PC-9 (cell line): ENCODE measurements at regions not wholly inside any gene's neighbourhood (a gene's known extent, or its start where the extent isn't known, plus 50 kb on each side); places are given as distances from the start of the nearest gene placed in this dataset.

Experiments used
- BruUV-seq: library from RNA; stranded (reverse); fragments of 400-500 nt; replicated peaks from 2 replicates; lab custom pipeline; 2021; lab: Mats Ljungman, UMichigan
- CTCF ChIA-PET: fragments of 300-600 bp; sonication (Branson Sonifier 250); formaldehyde crosslinking; loops from one replicate; lab custom pipeline; 2022; ENCODE audit warnings: antibody characterized with exemption; lab: Charles Lee
- POLR2A ChIA-PET: fragments of 300-600 bp; sonication (Branson Sonifier 250); formaldehyde crosslinking; loops from one replicate; lab custom pipeline; 2022; ENCODE audit warnings: antibody characterized with exemption; ENCODE audit not compliant: unreplicated experiment; lab: Charles Lee
- DNase-seq, 2 experiments: peaks; one replicate each; pipeline versions ENCODE4 v3.0.0 to v3.0.0-alpha.2; 2015 to 2022; ENCODE audit warnings: mixed read lengths in 1 of 2
- H2AFZ ChIP-seq: fragments of 200-600 bp; sonication (generic); 2 replicates; pipeline ENCODE4 v1.8.1; 2017; ENCODE audit warnings: antibody characterized with exemption
- H3F3A ChIP-seq: fragments of 200-600 bp; sonication (generic); 2 replicates; pipeline ENCODE4 v1.8.1; 2017; ENCODE audit warnings: antibody characterized with exemption, mild to moderate bottlenecking, low read depth; ENCODE audit not compliant: insufficient read depth
- H3K27ac ChIP-seq: fragments of 200-600 bp; sonication (generic); 2 replicates; pipeline ENCODE4 v1.6.1; 2016; ENCODE audit warnings: mixed run types
- H3K27me3 ChIP-seq: fragments of 200-600 bp; sonication (generic); 2 replicates; pipeline ENCODE4 v1.6.1; 2016; ENCODE audit warnings: low read depth, mixed run types; ENCODE audit not compliant: insufficient read depth
- H3K36me3 ChIP-seq: fragments of 200-600 bp; sonication (generic); 2 replicates; pipeline ENCODE4 v1.6.1; 2016; ENCODE audit warnings: low read depth, mixed run types
- H3K4me1 ChIP-seq: fragments of 200-600 bp; sonication (generic); replicated peaks from 2 replicates; pipeline ENCODE4 v1.6.1; 2016; ENCODE audit warnings: mixed run types; ENCODE audit not compliant: insufficient read depth
- H3K4me2 ChIP-seq: fragments of 200-600 bp; sonication (generic); 2 replicates; pipeline ENCODE4 v1.6.1; 2017; ENCODE audit warnings: mixed run types
- H3K4me3 ChIP-seq: fragments of 200-600 bp; sonication (generic); 2 replicates; pipeline ENCODE4 v1.6.1; 2016; ENCODE audit warnings: mixed run types
- H3K79me2 ChIP-seq: fragments of 200-600 bp; sonication (generic); 2 replicates; pipeline ENCODE4 v1.6.1; 2017; ENCODE audit warnings: low read depth, mixed run types
- H3K9me2 ChIP-seq: fragments of 200-600 bp; sonication (generic); 2 replicates; pipeline ENCODE4 v1.8.1; 2017; ENCODE audit warnings: mild to moderate bottlenecking; ENCODE audit not compliant: insufficient read depth
- H3K9me3 ChIP-seq: fragments of 200-600 bp; sonication (generic); 2 replicates; pipeline ENCODE4 v1.8.1; 2016; ENCODE audit warnings: low read depth; ENCODE audit not compliant: insufficient read depth
- H4K20me1 ChIP-seq: fragments of 200-600 bp; sonication (generic); 2 replicates; pipeline ENCODE4 v1.8.1; 2017; ENCODE audit not compliant: insufficient read depth
- EZH2 ChIP-seq: fragments of 200-600 bp; sonication (generic); IDR thresholded peaks from 2 replicates; pipeline ENCODE4 v1.8.0; 2017; ENCODE audit warnings: antibody characterized with exemption, low read depth
- intact Hi-C: fragments of 100-400 bp; cut with micrococcal nuclease; formaldehyde crosslinking; loops from one replicate; pipeline ENCODE4 v1.10.0; 2022; ENCODE audit not compliant: unreplicated experiment
- TF ChIP-seq, protein P1 (sequence below): fragments of 200-600 bp; sonication (generic); conservative IDR thresholded peaks from 2 replicates; pipeline ENCODE4 v1.6.1; 2017; ENCODE audit warnings: mixed run types, antibody characterized with exemption, mild to moderate bottlenecking, moderate library complexity

DNA sequence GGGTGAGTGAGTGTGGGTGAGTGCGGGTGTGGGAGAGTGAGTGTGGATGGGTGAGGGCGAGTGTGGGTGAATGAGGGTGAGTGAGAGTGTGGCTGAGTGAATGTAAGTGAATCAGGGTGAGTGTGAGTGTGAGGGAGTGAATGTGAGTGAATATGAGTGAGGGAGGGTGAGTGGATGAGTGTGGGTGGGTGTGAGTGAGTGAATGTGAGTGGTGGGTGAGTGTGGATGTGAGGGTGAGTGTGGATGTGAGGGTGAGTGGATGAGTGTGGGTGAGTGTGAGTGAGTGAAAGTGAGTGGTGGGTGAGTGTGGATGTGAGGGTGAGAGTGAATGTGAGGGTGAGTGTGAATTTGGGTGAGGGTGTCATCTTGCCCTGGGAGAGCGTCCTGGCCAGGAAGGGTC, 67.5 kb downstream of the TRIML1 start:
- ChIA-PET CTCF (no interaction called here), POLR2A (no interaction called here)
- Histone ChIP-seq H3K4me2 (no peak overlapping the region), H3K27ac (no peak overlapping the region), H3K36me3 (no peaks in the 10 kb centered on the region), H3K27me3 (no peaks in the 10 kb centered on the region), H3K9me3 (no peaks in the 10 kb centered on the region), H3K79me2 (no peaks in the 10 kb centered on the region), H4K20me1 (no peaks in the 10 kb centered on the region), H2AFZ (no peak overlapping the region), H3K4me1 (no peaks in the 10 kb centered on the region), H3K4me3 (no peak overlapping the region), H3F3A (no peaks in the 10 kb centered on the region), H3K9me2 (no peaks in the 10 kb centered on the region)
- BruUV-seq: no TSS peak
- TF ChIP-seq EZH2: no peak
- TF ChIP-seq, protein P1, sequence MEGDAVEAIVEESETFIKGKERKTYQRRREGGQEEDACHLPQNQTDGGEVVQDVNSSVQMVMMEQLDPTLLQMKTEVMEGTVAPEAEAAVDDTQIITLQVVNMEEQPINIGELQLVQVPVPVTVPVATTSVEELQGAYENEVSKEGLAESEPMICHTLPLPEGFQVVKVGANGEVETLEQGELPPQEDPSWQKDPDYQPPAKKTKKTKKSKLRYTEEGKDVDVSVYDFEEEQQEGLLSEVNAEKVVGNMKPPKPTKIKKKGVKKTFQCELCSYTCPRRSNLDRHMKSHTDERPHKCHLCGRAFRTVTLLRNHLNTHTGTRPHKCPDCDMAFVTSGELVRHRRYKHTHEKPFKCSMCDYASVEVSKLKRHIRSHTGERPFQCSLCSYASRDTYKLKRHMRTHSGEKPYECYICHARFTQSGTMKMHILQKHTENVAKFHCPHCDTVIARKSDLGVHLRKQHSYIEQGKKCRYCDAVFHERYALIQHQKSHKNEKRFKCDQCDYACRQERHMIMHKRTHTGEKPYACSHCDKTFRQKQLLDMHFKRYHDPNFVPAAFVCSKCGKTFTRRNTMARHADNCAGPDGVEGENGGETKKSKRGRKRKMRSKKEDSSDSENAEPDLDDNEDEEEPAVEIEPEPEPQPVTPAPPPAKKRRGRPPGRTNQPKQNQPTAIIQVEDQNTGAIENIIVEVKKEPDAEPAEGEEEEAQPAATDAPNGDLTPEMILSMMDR: no peak
- intact Hi-C loops: no loop called here
- DNase-seq: no peak

GRCh38 chr4:188214861-188215260, 75.6 kb downstream of the TRIML1 start:
- Histone ChIP-seq H3K27ac (no peak overlapping the region), H3F3A (no peaks in the 10 kb centered on the region), H3K4me2 (no peak overlapping the region), H3K79me2 (no peaks in the 10 kb centered on the region), H3K27me3 (no peaks in the 10 kb centered on the region), H3K4me3 (no peak overlapping the region), H3K4me1 (no peaks in the 10 kb centered on the region), H2AFZ (no peak overlapping the region), H4K20me1 (no peaks in the 10 kb centered on the region), H3K36me3 (no peaks in the 10 kb centered on the region), H3K9me2 (no peaks in the 10 kb centered on the region), H3K9me3 (no peaks in the 10 kb centered on the region)
- ChIA-PET POLR2A (no interaction called here), CTCF (no interaction called here)
- no peak for TF ChIP-seq EZH2
- TF ChIP-seq, protein P1: no peak
- intact Hi-C loops: no loop called here
- BruUV-seq: no TSS peak
- DNase-seq: no peak

DNA sequence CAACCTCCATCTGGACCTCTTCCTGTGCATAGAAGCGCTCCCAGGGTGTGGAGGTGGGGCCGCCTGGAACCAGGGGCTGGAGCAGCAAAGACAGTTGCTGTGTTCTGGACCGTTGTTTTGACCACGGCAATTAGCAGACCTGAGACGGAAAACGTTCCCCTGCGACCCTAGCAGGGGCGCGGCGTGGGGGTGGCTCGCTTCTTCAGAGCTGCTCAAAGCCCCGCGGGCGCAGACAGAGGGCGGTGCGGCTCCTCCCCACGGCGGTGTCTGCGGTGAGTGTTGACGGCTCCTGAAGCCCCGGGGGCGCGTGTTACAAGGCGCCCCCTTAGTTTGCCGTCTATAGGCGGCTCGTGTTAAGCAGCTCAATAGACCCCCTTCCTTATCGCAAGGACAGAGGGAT, 79.2 kb downstream of the TRIML1 start:
- H3K4me1 ChIP-seq: no peaks in the 10 kb centered on the region
- H2AFZ ChIP-seq: no peak overlapping the region
- no peak for TF ChIP-seq EZH2
- TF ChIP-seq, protein P1: no peak
- H3K27me3 ChIP-seq: no peaks in the 10 kb centered on the region
- H3K36me3 ChIP-seq: no peaks in the 10 kb centered on the region
- BruUV-seq: no TSS peak
- no peaks in the 10 kb centered on the region for H3K9me3 ChIP-seq
- H3K27ac ChIP-seq: no peak overlapping the region
- DNase-seq: no peak
- no peaks in the 10 kb centered on the region for H3K9me2 ChIP-seq
- no peak overlapping the region for H3K4me3 ChIP-seq
- H3K79me2 ChIP-seq: no peaks in the 10 kb centered on the region
- intact Hi-C loops: no loop called here
- CTCF ChIA-PET: no interaction called here
- H4K20me1 ChIP-seq: no peaks in the 10 kb centered on the region
- H3K4me2 ChIP-seq: no peak overlapping the region
- H3F3A ChIP-seq: no peaks in the 10 kb centered on the region
- POLR2A ChIA-PET: no interaction called here
